Mammary epithelial cell (primary cell): ENCODE measurements at regions not wholly inside any gene's neighbourhood (a gene's known extent, or its start where the extent isn't known, plus 50 kb on each side); places are given as distances from the start of the nearest gene placed in this dataset.

Experiments
- EZH2 ChIP-seq: IDR thresholded peaks from 2 replicates; pipeline ENCODE4 v1.6.1; 2012; ENCODE audit warnings: low read length, inconsistent platforms, borderline replicate concordance
- TF ChIP-seq, protein P1 (sequence below), 2 donors: IDR thresholded peaks in 1 of 2; conservative IDR thresholded peaks in 1 of 2; 2 replicates each; pipeline ENCODE4 v1.5.1; 2011 to 2012; ENCODE audit warnings: inconsistent platforms in 2 of 2, low read length in 2 of 2, mild to moderate bottlenecking in 2 of 2, control low read depth in 1 of 2, low read depth in 1 of 2; ENCODE audit not compliant: insufficient read depth in 1 of 2; ENCODE audit errors: extremely low read depth in 1 of 2

DNA sequence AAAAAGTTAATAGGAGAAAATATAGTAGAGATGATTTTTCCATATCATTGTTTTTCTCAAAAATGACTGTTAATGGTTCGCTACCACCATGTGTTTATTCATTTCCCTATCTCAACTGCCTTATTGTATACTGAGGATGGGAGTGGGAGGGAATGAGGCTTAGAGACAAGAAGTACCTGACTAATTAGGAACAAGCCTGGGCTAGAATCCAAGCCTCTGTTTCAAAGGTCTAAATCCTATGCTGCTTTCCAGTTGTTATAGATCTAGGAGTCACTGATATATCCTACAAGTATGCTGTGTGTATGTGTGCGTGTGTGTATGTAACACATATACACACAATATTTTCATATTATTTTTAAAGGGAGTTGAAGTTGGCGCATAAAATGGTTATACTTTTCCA lies 465.9 kb downstream of the EPHA4 start:
- TF ChIP-seq EZH2 = no peak
- TF ChIP-seq, protein P1, sequence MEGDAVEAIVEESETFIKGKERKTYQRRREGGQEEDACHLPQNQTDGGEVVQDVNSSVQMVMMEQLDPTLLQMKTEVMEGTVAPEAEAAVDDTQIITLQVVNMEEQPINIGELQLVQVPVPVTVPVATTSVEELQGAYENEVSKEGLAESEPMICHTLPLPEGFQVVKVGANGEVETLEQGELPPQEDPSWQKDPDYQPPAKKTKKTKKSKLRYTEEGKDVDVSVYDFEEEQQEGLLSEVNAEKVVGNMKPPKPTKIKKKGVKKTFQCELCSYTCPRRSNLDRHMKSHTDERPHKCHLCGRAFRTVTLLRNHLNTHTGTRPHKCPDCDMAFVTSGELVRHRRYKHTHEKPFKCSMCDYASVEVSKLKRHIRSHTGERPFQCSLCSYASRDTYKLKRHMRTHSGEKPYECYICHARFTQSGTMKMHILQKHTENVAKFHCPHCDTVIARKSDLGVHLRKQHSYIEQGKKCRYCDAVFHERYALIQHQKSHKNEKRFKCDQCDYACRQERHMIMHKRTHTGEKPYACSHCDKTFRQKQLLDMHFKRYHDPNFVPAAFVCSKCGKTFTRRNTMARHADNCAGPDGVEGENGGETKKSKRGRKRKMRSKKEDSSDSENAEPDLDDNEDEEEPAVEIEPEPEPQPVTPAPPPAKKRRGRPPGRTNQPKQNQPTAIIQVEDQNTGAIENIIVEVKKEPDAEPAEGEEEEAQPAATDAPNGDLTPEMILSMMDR (conservative IDR thresholded peaks at IDR 0.05 in 1 of 2, IDR thresholded peaks at IDR 0.05 in 1 of 2; ENCODE audit: extremely low read depth in 1 of 2, insufficient read depth in 1 of 2, low read depth in 1 of 2, low read length in 2 of 2) = no peak
